Loucy (cell line): ENCODE measurements at regions not wholly inside any gene's neighbourhood (a gene's known extent, or its start where the extent isn't known, plus 50 kb on each side); places are given as distances from the start of the nearest gene placed in this dataset.

Experiments
- EZH2phosphoT487 ChIP-seq: fragments of 200-600 bp; IDR thresholded peaks from 2 replicates; pipeline ENCODE4 v1.6.1; 2018; ENCODE audit warnings: antibody characterized with exemption, mild to moderate bottlenecking, moderate library complexity, borderline replicate concordance
- TF ChIP-seq, protein P1 (sequence below): fragments of 200-600 bp; sonication (generic); conservative IDR thresholded peaks from 2 replicates; pipeline ENCODE4 v1.5.1; 2014; ENCODE audit warnings: mild to moderate bottlenecking, antibody characterized with exemption, low read length

DNA sequence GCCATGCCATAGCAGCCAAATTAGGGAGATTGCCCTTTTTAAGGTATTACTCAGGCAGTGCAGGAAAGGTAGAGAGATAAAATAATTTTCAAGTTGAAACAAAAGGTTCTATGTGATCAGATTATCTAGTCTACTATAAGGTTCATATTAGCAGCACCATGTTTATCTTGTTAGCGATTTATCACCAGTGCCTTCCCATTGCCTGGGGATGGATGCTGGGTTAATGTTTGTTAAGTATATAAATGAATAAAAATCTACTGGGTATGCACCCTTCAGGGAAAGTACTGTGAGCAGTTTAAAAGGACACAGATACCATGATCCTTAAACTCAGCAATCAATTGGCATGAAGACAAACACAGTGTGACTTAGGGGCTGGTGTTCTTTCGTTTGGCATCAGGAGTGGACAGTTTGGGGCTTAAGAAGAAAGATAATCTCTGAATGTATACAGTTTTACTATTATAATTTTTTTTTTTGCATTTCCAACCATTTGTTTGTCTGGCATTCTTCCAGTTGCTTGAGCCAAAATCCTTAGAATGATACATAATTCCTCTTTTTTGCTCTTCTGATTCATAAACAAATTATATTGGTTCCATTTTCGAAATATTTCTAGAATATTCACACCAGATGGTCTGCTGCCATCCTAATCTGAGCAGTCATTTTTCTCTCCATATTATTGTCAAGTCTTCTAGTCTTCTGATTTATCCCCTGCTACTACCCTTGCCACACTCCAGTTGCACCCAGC, 512.8 kb upstream of the SLC8A1 start:
- TF ChIP-seq, protein P1, sequence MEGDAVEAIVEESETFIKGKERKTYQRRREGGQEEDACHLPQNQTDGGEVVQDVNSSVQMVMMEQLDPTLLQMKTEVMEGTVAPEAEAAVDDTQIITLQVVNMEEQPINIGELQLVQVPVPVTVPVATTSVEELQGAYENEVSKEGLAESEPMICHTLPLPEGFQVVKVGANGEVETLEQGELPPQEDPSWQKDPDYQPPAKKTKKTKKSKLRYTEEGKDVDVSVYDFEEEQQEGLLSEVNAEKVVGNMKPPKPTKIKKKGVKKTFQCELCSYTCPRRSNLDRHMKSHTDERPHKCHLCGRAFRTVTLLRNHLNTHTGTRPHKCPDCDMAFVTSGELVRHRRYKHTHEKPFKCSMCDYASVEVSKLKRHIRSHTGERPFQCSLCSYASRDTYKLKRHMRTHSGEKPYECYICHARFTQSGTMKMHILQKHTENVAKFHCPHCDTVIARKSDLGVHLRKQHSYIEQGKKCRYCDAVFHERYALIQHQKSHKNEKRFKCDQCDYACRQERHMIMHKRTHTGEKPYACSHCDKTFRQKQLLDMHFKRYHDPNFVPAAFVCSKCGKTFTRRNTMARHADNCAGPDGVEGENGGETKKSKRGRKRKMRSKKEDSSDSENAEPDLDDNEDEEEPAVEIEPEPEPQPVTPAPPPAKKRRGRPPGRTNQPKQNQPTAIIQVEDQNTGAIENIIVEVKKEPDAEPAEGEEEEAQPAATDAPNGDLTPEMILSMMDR = no peak
- TF ChIP-seq EZH2phosphoT487 = no peak
